OCI-LY7 (cell line): ENCODE measurements at regions not wholly inside any gene's neighbourhood (a gene's known extent, or its start where the extent isn't known, plus 50 kb on each side); places are given as distances from the start of the nearest gene placed in this dataset.

Source experiments
- BruUV-seq: library from RNA; stranded (reverse); fragments of 400-500 nt; replicated peaks from 2 replicates; lab custom pipeline; 2021; lab: Mats Ljungman, UMichigan
- CTCF ChIA-PET: fragments of 300-600 bp; sonication (Branson Sonifier 250); formaldehyde crosslinking; loops from one replicate; lab custom pipeline; 2022; ENCODE audit warnings: antibody characterized with exemption; ENCODE audit not compliant: unreplicated experiment; lab: Charles Lee
- POLR2A ChIA-PET: fragments of 300-600 bp; sonication (Branson Sonifier 250); formaldehyde crosslinking; loops from one replicate; lab custom pipeline; 2022; ENCODE audit warnings: antibody characterized with exemption; lab: Charles Lee
- DNase-seq: peaks from one replicate; pipeline ENCODE4 v3.0.0-alpha.2; 2015; ENCODE audit warnings: low spot score
- H2AFZ ChIP-seq: fragments of 200-600 bp; sonication (generic), shearing (Covaris generic); 2 replicates; pipeline ENCODE4 v1.6.1; 2014; ENCODE audit warnings: mild to moderate bottlenecking, antibody characterized with exemption, low read length, moderate library complexity
- H3K27ac ChIP-seq: fragments of 200-600 bp; sonication (generic); 2 replicates; pipeline ENCODE4 v1.5.1; 2014; ENCODE audit warnings: mixed run types, low read depth, mild to moderate bottlenecking, moderate library complexity, low read length, inconsistent platforms; ENCODE audit not compliant: poor library complexity, severe bottlenecking
- H3K36me3 ChIP-seq: fragments of 200-600 bp; sonication (generic); 2 replicates; pipeline ENCODE4 v1.6.1; 2014; ENCODE audit warnings: mild to moderate bottlenecking, antibody characterized with exemption, low read length, moderate library complexity, mixed read lengths; ENCODE audit not compliant: insufficient read depth
- H3K4me1 ChIP-seq: fragments of 200-600 bp; sonication (generic); 2 replicates; pipeline ENCODE4 v1.5.1; 2014; ENCODE audit warnings: mild to moderate bottlenecking, low read length; ENCODE audit not compliant: insufficient read depth, poor library complexity, severe bottlenecking
- H3K4me2 ChIP-seq: fragments of 200-600 bp; sonication (generic); 2 replicates; pipeline ENCODE4 v1.6.1; 2014; ENCODE audit warnings: mild to moderate bottlenecking, low read length
- H3K4me3 ChIP-seq: fragments of 200-600 bp; sonication (generic); 2 replicates; pipeline ENCODE4 v1.5.1; 2014; ENCODE audit warnings: mild to moderate bottlenecking, low read depth, low read length; ENCODE audit not compliant: poor library complexity, severe bottlenecking
- H3K79me2 ChIP-seq: fragments of 200-600 bp; sonication (generic); 2 replicates; pipeline ENCODE4 v1.6.1; 2016; ENCODE audit warnings: low read depth, mild to moderate bottlenecking, low read length, moderate library complexity, mixed read lengths; ENCODE audit not compliant: insufficient read depth
- H3K9me2 ChIP-seq: fragments of 200-600 bp; sonication (generic); 2 replicates; pipeline ENCODE4 v1.6.1; 2016; ENCODE audit warnings: mild to moderate bottlenecking, low read length, mixed read lengths; ENCODE audit not compliant: insufficient read depth
- H3K9me3 ChIP-seq: fragments of 200-600 bp; sonication (generic); 2 replicates; pipeline ENCODE4 v1.6.1; 2014; ENCODE audit warnings: mild to moderate bottlenecking, mixed run types, low read length, mixed read lengths
- H4K20me1 ChIP-seq: fragments of 200-600 bp; sonication (generic); 2 replicates; pipeline ENCODE4 v1.6.1; 2014; ENCODE audit warnings: mild to moderate bottlenecking, antibody characterized with exemption, low read length, moderate library complexity, mixed read lengths; ENCODE audit not compliant: insufficient read depth
- CTCF ChIP-seq: fragments of 200-600 bp; sonication (generic); conservative IDR thresholded peaks from 2 replicates; pipeline ENCODE4 v1.5.1; 2014; ENCODE audit warnings: mild to moderate bottlenecking, antibody characterized with exemption, low read length, moderate library complexity, mixed read lengths
- EZH2phosphoT487 ChIP-seq: fragments of 200-600 bp; sonication (generic); IDR thresholded peaks from 2 replicates; pipeline ENCODE4 v1.6.1; 2018; ENCODE audit warnings: low read depth, borderline replicate concordance, mild to moderate bottlenecking, mixed run types, antibody characterized with exemption, low read length, moderate library complexity, mixed read lengths
- intact Hi-C: fragments of 100-400 bp; cut with micrococcal nuclease; formaldehyde crosslinking; loops from one replicate; pipeline ENCODE4 v1.10.0; 2022; ENCODE audit not compliant: unreplicated experiment

GRCh38 chr13:68506888-68507551 lies 1276.9 kb upstream of the PCDH9 start:
- Histone ChIP-seq H3K36me3 (no peaks in the 10 kb centered on the region), H3K9me2 (no peaks in the 10 kb centered on the region), H3K27ac (no peak overlapping the region), H3K9me3 (no peaks in the 10 kb centered on the region), H3K4me1 (no peaks in the 10 kb centered on the region), H3K4me3 (no peak overlapping the region), H3K4me2 (no peak overlapping the region), H3K79me2 (no peaks in the 10 kb centered on the region), H4K20me1 (no peaks in the 10 kb centered on the region), H2AFZ (no peak overlapping the region)
- DNase-seq = no peak
- BruUV-seq = no TSS peak
- ChIA-PET CTCF (no interaction called here), POLR2A (no interaction called here)
- no peak for TF ChIP-seq EZH2phosphoT487
- TF ChIP-seq CTCF = no peak
- intact Hi-C loops = no loop called here

DNA sequence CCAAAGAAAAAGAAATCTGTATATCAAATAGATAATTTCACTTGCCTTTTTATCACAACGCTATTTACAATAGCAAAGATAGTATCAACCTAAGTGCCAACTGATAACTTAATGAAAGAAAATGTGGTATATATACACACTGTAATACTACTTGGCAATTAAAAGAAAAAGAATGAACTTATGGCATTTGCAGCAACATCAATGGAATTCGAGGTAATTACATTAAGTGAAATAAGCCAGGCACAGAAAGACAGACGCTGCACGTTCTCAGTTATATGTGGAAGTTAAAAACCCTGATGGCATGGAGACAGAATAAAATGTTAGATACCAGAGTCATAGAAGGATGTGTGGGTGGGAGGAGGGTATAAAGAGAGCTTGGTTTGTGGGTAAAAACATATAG lies 1260.5 kb upstream of the PCDH9 start:
- no peak overlapping the region for H2AFZ ChIP-seq
- no peaks in the 10 kb centered on the region for H4K20me1 ChIP-seq
- no peak for DNase-seq
- CTCF ChIA-PET = no interaction called here
- no peaks in the 10 kb centered on the region for H3K4me1 ChIP-seq
- no peak overlapping the region for H3K4me2 ChIP-seq
- BruUV-seq = no TSS peak
- intact Hi-C loops = no loop called here
- H3K27ac ChIP-seq = no peak overlapping the region
- H3K9me3 ChIP-seq = no peaks in the 10 kb centered on the region
- POLR2A ChIA-PET = no interaction called here
- no peaks in the 10 kb centered on the region for H3K9me2 ChIP-seq
- TF ChIP-seq EZH2phosphoT487 (no peak), CTCF (no peak)
- H3K4me3 ChIP-seq = no peak overlapping the region
- H3K79me2 ChIP-seq = no peaks in the 10 kb centered on the region
- no peaks in the 10 kb centered on the region for H3K36me3 ChIP-seq

GRCh38 chr13:68481130-68481529 lies 1251.0 kb upstream of the PCDH9 start:
- no peaks in the 10 kb centered on the region for H3K36me3 ChIP-seq
- H3K27ac ChIP-seq = no peak overlapping the region
- CTCF ChIA-PET = no interaction called here
- BruUV-seq = no TSS peak
- no peak for TF ChIP-seq EZH2phosphoT487
- TF ChIP-seq CTCF = no peak
- no peaks in the 10 kb centered on the region for H3K4me1 ChIP-seq
- H3K79me2 ChIP-seq = no peaks in the 10 kb centered on the region
- H3K4me2 ChIP-seq = no peak overlapping the region
- H2AFZ ChIP-seq = no peak overlapping the region
- no peaks in the 10 kb centered on the region for H3K9me2 ChIP-seq
- no peaks in the 10 kb centered on the region for H4K20me1 ChIP-seq
- DNase-seq = no peak
- H3K9me3 ChIP-seq = no peaks in the 10 kb centered on the region
- POLR2A ChIA-PET = no interaction called here
- H3K4me3 ChIP-seq = no peak overlapping the region
- intact Hi-C loops = no loop called here
